GM21619 (cell line): ENCODE measurements at regions not wholly inside any gene's neighbourhood (a gene's known extent, or its start where the extent isn't known, plus 50 kb on each side); places are given as distances from the start of the nearest gene placed in this dataset.

Source experiments
- ATAC-seq: cut with Tn5 transposase; IDR thresholded peaks from one replicate; pipeline ENCODE4 v1.9.1; 2021; ENCODE audit not compliant: unreplicated experiment

- no peak for ATAC-seq
Observed at GRCh38 chr3:194278186-194278845, 72.8 kb downstream of the CPN2 start.

- ATAC-seq, result no peak
Observed at GRCh38 chr3:194279101-194279500, 72.0 kb downstream of the CPN2 start.

DNA sequence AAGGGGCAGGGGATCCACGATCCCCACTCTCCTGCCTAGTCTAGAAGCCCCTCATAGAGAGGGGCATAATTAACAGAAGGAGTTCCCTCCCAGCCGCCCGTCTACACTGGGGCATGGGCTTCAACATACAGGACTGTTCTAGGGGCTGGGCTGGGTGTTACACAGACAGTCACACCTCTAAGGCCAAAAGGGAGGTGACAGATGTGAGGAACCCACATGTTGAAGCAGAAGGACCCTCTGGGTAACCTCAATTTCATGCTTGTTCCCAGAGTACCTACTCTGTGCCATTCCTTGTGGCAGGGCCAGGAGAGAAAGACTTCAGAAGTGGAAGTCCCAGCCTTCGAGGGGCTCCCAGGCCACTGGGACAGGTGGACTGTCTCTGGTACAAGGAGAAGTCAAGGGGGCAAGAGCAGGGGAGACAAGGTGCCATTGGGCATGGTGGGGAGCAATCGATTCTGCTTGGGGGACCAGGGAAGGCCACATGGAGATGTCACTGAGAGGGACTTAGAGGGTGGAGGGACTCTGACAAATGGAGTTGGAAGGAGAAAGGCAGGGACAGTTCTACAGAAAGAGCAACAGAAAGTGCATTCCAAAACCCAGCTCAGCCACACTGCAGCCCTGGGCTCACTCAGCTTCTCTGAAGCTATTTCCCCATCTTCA, 71.3 kb downstream of the CPN2 start:
- no peak for ATAC-seq

DNA sequence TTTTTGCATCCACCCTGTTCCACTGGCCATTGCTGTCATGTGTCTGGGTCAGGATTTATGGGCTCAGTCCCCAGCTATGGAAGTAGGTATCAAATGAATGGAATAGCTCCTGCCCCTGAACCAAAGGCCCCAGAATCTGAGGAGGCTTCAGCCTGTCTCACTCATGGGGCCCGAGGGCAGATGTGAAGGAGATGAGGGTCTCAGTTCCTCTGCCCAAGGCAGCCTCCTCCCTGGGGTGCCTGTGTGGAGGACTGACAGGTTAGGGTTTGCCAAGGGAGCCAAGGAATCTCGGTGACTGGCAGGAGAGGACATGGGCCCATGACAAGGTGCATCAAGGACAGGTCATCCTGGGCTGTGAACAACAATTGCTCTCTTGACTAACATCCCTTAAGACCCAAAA, 70.4 kb downstream of the CPN2 start:
- no peak for ATAC-seq

DNA sequence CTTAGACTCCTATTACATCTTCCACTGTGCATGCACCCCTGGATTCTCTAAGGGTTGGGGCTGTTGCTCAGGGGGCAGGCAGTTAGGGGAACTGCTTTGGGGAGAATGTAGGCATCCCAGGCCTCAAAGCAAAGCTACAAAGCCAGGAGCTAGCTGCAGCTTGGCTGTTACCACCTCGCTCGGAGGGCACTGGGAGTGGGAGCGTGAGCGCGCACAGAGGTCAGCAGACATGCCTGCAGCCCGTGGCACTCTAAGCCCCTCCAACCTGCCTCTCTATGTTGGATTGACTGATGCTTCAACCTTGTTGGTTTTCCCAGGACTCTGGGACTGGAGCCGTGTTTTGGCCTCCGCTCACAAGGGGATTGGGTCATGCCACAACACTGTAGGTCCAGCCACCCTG, 69.8 kb downstream of the CPN2 start:
- no peak for ATAC-seq

- ATAC-seq, result no peak
Observed at GRCh38 chr3:194281766-194282165, 69.4 kb downstream of the CPN2 start.

- ATAC-seq, result no peak
Observed at GRCh38 chr3:194282436-194283122, 68.5 kb downstream of the CPN2 start.

- ATAC-seq, result no peak
Observed at GRCh38 chr3:194283221-194284006, 67.7 kb downstream of the CPN2 start.

- ATAC-seq, result no peak
Observed at GRCh38 chr3:194284351-194284750, 66.8 kb downstream of the CPN2 start.

DNA sequence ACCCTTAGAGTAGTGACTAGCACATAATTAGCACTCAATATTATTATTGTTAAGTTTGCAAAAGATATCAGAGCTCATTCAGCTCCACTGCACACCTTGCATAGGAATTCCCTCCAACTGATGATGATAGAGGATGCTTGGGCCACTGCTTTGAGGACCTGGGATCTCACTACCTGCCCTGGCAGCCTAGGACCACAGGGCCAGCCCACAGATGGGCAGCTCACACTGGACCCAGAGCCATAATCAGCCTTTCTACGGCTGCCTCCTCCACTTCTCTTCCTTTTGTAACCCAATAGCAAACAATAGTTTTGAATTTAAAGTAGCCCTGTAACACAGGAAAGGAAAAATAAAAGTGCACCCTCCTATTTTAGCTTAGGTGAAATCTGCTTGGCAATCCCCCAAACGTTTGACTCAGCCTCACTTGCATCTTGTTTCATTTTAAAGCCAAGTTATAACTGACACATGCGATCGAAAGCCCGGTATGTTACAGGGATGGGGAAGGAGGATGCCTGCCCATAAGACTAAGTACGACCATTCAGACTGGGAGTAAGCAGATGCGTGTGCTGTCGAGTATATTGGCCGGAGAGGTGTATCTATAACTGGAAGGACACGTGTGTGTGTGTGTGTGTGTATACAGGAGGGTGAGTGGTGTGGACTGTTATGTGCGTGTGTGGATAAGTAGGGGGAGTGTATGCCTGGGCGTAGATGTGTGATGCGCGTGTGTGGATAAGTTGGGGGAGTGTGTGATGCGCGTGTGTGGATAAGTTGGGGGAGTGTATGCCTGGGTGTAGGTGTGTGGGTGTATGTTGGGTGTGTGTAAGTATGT, 65.9 kb downstream of the CPN2 start:
- no peak for ATAC-seq

- no peak for ATAC-seq
Observed at GRCh38 chr3:194285850-194286197, 65.3 kb downstream of the CPN2 start.

- ATAC-seq, result no peak
Observed at GRCh38 chr3:194286375-194287146, 64.6 kb downstream of the CPN2 start.

DNA sequence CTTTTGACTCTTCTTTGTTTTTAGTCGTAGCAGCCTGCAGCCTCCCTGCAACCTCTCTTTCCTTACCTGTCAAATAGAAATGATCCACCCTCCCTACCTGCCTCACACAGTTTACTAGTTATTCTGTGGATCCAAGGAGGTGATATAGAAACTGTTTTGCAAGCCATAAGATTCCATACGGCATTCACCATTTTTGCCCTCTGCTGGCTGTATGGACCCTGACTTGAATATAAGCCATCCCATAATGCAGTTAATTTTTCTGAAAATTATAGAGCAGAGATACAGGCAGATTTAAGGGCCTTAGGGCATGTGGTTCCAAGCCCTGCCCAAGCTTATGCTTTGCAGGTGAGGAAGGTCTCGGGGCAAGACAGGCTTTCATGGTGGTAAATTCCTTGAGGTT, 63.8 kb downstream of the CPN2 start:
- ATAC-seq, result no peak

- ATAC-seq, result no peak
Observed at GRCh38 chr3:194287977-194288706, 63.0 kb downstream of the CPN2 start.
